ENCODE measurements at regions not wholly inside any gene's neighbourhood (a gene's known extent, or its start where the extent isn't known, plus 50 kb on each side); places are given as distances from the start of the nearest gene placed in this dataset.
"Not testable (repeated sequence)": the region's sequence is repeated elsewhere in the genome, so short reads cannot be mapped to it uniquely, and the experiment has no call there.

GRCh38 chr6:144392536-144392935 lies 107.4 kb downstream of the UTRN start:
- DNase-seq (ENCODE audit: extremely low read depth in 1 of 2, low read depth in 1 of 2), result no peak

- DNase-seq (ENCODE audit: extremely low read depth in 1 of 2, low read depth in 1 of 2), result no peak
These were observed 109.1 kb downstream of the UTRN start for GRCh38 chr6:144394210-144394609.

GRCh38 chr6:144395014-144395413 lies 109.9 kb downstream of the UTRN start:
- DNase-seq (ENCODE audit: extremely low read depth in 1 of 2, low read depth in 1 of 2), result no peak

- no peak for DNase-seq (ENCODE audit: extremely low read depth in 1 of 2, low read depth in 1 of 2)
These were observed 110.7 kb downstream of the UTRN start for GRCh38 chr6:144395826-144396225.

- no peak for DNase-seq (ENCODE audit: extremely low read depth in 1 of 2, low read depth in 1 of 2)
These were observed 112.0 kb downstream of the UTRN start for GRCh38 chr6:144397141-144397540.

GRCh38 chr6:144400321-144400720 lies 115.2 kb downstream of the UTRN start:
- DNase-seq (ENCODE audit: extremely low read depth in 1 of 2, low read depth in 1 of 2), result no peak

- no peak for DNase-seq (ENCODE audit: extremely low read depth in 1 of 2, low read depth in 1 of 2)
These were observed 116.9 kb downstream of the UTRN start for GRCh38 chr6:144401736-144402733.

GRCh38 chr6:144402750-144403149 lies 117.6 kb downstream of the UTRN start:
- DNase-seq (ENCODE audit: extremely low read depth in 1 of 2, low read depth in 1 of 2), result no peak

- DNase-seq (ENCODE audit: extremely low read depth in 1 of 2, low read depth in 1 of 2), result no peak
These were observed 120.0 kb downstream of the UTRN start for GRCh38 chr6:144405163-144405562.

- no peak for DNase-seq (ENCODE audit: extremely low read depth in 1 of 2, low read depth in 1 of 2)
These were observed 121.7 kb downstream of the UTRN start for GRCh38 chr6:144406796-144407195.

GRCh38 chr6:144408161-144408560 lies 123.0 kb downstream of the UTRN start:
- no peak for DNase-seq (ENCODE audit: extremely low read depth in 1 of 2, low read depth in 1 of 2)

GRCh38 chr6:144410059-144410458 lies 124.9 kb downstream of the UTRN start:
- DNase-seq (ENCODE audit: extremely low read depth in 1 of 2, low read depth in 1 of 2), result no peak

- DNase-seq (ENCODE audit: extremely low read depth in 1 of 2, low read depth in 1 of 2), result not testable (repeated sequence)
These were observed 125.4 kb downstream of the UTRN start for GRCh38 chr6:144410574-144410973.

GRCh38 chr6:144411531-144412165 lies 126.5 kb downstream of the UTRN start:
- no peak for DNase-seq (ENCODE audit: extremely low read depth in 1 of 2, low read depth in 1 of 2)

- DNase-seq (ENCODE audit: extremely low read depth in 1 of 2, low read depth in 1 of 2), result no peak
These were observed 128.3 kb downstream of the UTRN start for GRCh38 chr6:144413418-144413817.

GRCh38 chr6:144415014-144415413 lies 129.9 kb downstream of the UTRN start:
- DNase-seq (ENCODE audit: extremely low read depth in 1 of 2, low read depth in 1 of 2), result no peak

- DNase-seq (ENCODE audit: extremely low read depth in 1 of 2, low read depth in 1 of 2), result no peak
These were observed 130.7 kb downstream of the UTRN start for GRCh38 chr6:144415835-144416237.

- DNase-seq (ENCODE audit: extremely low read depth in 1 of 2, low read depth in 1 of 2), result no peak
These were observed 131.1 kb downstream of the UTRN start for GRCh38 chr6:144416244-144416643.

GRCh38 chr6:144416773-144417172 lies 131.6 kb downstream of the UTRN start:
- no peak for DNase-seq (ENCODE audit: extremely low read depth in 1 of 2, low read depth in 1 of 2)

GRCh38 chr6:144417681-144418080 lies 132.5 kb downstream of the UTRN start:
- DNase-seq (ENCODE audit: extremely low read depth in 1 of 2, low read depth in 1 of 2), result no peak

GRCh38 chr6:144418959-144419545 lies 133.9 kb downstream of the UTRN start:
- DNase-seq (ENCODE audit: extremely low read depth in 1 of 2, low read depth in 1 of 2), result no peak

- DNase-seq (ENCODE audit: extremely low read depth in 1 of 2, low read depth in 1 of 2), result no peak
These were observed 138.0 kb downstream of the UTRN start for GRCh38 chr6:144423167-144423566.

All from activated CD8-positive, alpha-beta memory T cell treated with anti-CD3 and anti-CD28 coated beads for 1 hour (primary cell).